ENCODE measurements at regions not wholly inside any gene's neighbourhood (a gene's known extent, or its start where the extent isn't known, plus 50 kb on each side); places are given as distances from the start of the nearest gene placed in this dataset.

DNA sequence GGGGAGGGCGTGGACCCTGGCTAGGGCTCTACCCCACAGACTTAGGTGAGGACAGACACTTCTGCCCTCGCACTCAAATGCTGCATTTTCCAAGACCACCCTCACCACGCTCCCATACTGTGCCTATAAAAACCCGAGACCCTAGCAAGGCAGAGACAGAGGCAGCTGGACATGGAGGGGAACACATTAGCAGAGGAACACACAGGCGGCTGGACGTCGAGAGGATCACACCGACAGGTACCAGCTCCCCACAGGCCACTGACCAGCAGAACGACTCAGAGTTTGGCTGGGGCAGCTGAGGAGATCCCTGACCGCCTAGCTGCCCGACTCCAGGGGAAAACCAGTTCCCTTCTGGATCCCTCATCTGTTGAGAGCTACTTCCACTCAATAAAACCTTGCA lies 338.2 kb upstream of the SMIM30 start:
- no peaks in the 10 kb centered on the region for H3K4me1 ChIP-seq (ENCODE audit: control insufficient read depth in 2 of 2, insufficient read depth in 2 of 2, low read length in 2 of 2)
- H3K27me3 ChIP-seq (ENCODE audit: control insufficient read depth in 2 of 2, insufficient read depth in 2 of 2, low read length in 2 of 2), result no peaks in the 10 kb centered on the region
- Mint-ChIP-seq H3K27me3 (peaks cover 0 to 9% (median 0%) of the 10 kb centered on the region in 5 donors), H3K9me3 (peaks cover 0 to 9% (median 0%) of the 10 kb centered on the region in 11 donors), H3K4me1 (no peaks in the 10 kb centered on the region), H3K4me3 (no peak overlapping the region), H3K27ac (no peak overlapping the region), H3K36me3 (no peaks in the 10 kb centered on the region)
- H3K9me3 ChIP-seq (ENCODE audit: control insufficient read depth in 2 of 3, low read length in 3 of 3), result no peaks in the 10 kb centered on the region
- DNase-seq (no peak), ATAC-seq (no peak)
- H3K4me3 ChIP-seq (ENCODE audit: low read length), result no peak overlapping the region
- intact Hi-C loops (cut with micrococcal nuclease), result no loop called here
- no peak overlapping the region for H3K27ac ChIP-seq (ENCODE audit: low read depth, low read length)
- H3K36me3 ChIP-seq (ENCODE audit: control insufficient read depth in 2 of 3, insufficient read depth in 3 of 3, low read length in 3 of 3), result no peaks in the 10 kb centered on the region
- ChIA-PET CTCF (no interaction called here), POLR2A (no interaction called here)

DNA sequence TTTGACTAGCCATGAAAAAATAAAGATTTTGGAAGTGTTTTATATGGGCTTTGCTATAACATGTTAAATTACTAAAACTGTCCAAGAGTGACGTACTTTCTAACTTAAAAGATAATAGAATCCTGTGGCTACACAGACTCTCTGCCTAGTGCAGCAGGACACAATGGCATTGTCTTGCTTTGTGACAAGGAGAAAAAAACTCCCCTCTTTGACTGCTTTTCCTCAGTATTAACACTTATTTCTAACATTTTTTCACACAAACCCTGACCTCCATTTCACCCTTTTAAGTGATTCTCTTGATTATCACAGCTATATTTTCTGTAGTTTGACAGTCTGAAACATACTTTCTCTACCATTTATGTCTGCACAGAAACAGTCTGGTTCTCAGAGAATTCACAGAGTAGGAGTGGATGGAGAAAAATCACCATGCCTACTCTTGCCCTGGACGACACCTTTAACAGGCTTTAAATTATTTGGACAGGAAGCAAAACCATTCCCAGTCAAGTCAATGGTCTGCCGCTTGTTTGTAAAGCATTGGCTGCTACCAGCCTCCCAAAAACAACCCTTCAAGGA lies 336.3 kb upstream of the SMIM30 start:
- Histone ChIP-seq H3K27ac (ENCODE audit: low read depth, low read length) (no peak overlapping the region), H3K27me3 (ENCODE audit: control insufficient read depth in 2 of 2, insufficient read depth in 2 of 2, low read length in 2 of 2) (no peaks in the 10 kb centered on the region), H3K36me3 (ENCODE audit: control insufficient read depth in 2 of 3, insufficient read depth in 3 of 3, low read length in 3 of 3) (no peaks in the 10 kb centered on the region), H3K9me3 (ENCODE audit: control insufficient read depth in 2 of 3, low read length in 3 of 3) (no peaks in the 10 kb centered on the region), H3K4me1 (ENCODE audit: control insufficient read depth in 2 of 2, insufficient read depth in 2 of 2, low read length in 2 of 2) (no peaks in the 10 kb centered on the region), H3K4me3 (ENCODE audit: low read length) (no peak overlapping the region)
- ATAC-seq, result no peak
- Mint-ChIP-seq H3K4me1 (no peaks in the 10 kb centered on the region), H3K36me3 (no peaks in the 10 kb centered on the region), H3K4me3 (no peak overlapping the region), H3K9me3 (peaks cover 0 to 9% (median 0%) of the 10 kb centered on the region in 11 donors), H3K27me3 (peaks cover 0 to 9% (median 0%) of the 10 kb centered on the region in 5 donors), H3K27ac (no peak overlapping the region)
- no peak for DNase-seq
- POLR2A ChIA-PET, result no interaction called here
- intact Hi-C loops (cut with micrococcal nuclease), result no loop called here
- CTCF ChIA-PET, result no interaction called here

DNA sequence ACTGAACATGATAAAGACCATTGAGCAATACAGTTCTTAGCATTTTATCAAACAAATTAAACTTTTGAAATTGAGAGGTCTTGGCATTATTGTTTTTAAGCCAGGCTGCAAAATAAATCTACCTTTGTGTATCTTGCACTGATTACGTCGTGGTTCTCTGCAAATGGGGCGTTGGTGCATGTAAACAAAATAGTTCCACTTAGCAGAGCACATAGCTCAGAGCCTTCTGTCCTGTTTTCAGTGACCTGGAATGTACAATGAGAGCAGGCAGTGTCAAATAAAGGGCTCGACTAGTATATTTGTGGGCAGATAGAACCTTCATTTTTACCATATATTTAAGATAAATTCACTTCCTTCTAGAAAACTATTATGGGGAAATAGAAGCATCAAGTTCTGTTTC lies 333.9 kb upstream of the SMIM30 start:
- peaks cover 0 to 9% (median 0%) of the 10 kb centered on the region in 11 donors for H3K9me3 Mint-ChIP-seq
- peaks cover 0 to 9% (median 0%) of the 10 kb centered on the region in 5 donors for H3K27me3 Mint-ChIP-seq

DNA sequence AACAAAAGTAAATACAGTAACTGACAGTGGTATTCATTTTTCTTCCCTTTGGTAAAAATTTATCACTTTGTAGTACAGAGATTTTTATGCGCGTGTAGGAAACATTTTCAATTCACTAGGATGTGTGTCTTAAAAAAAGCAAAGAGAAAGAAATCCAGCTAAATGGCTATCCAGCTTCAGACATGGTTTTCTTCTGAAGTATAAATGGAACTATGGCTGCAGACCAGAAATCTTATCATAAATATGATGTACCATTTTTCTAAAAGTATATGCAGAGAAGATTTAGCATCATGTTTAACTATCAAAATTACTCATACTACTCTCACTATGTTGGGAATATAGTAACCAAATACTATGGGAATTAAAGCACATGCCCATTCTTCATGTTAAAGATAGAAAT lies 328.4 kb upstream of the SMIM30 start:
- Mint-ChIP-seq H3K4me1 (no peaks in the 10 kb centered on the region), H3K27ac (no peak overlapping the region), H3K9me3 (peaks cover 0 to 2% (median 0%) of the 10 kb centered on the region in 11 donors), H3K27me3 (peaks cover 0 to 8% (median 6%) of the 10 kb centered on the region in 5 donors), H3K36me3 (no peaks in the 10 kb centered on the region), H3K4me3 (no peak overlapping the region)
- no peaks in the 10 kb centered on the region for H3K4me1 ChIP-seq (ENCODE audit: control insufficient read depth in 2 of 2, insufficient read depth in 2 of 2, low read length in 2 of 2)
- POLR2A ChIA-PET, result no interaction called here
- no peak for ATAC-seq
- intact Hi-C loops (cut with micrococcal nuclease), result no loop called here
- no peaks in the 10 kb centered on the region for H3K36me3 ChIP-seq (ENCODE audit: control insufficient read depth in 2 of 3, insufficient read depth in 3 of 3, low read length in 3 of 3)
- H3K9me3 ChIP-seq (ENCODE audit: control insufficient read depth in 2 of 3, low read length in 3 of 3), result no peaks in the 10 kb centered on the region
- H3K4me3 ChIP-seq (ENCODE audit: low read length), result no peak overlapping the region
- CTCF ChIA-PET, result no interaction called here
- H3K27me3 ChIP-seq (ENCODE audit: control insufficient read depth in 2 of 2, insufficient read depth in 2 of 2, low read length in 2 of 2), result no peaks in the 10 kb centered on the region
- H3K27ac ChIP-seq (ENCODE audit: low read depth, low read length), result no peak overlapping the region
- no peak for DNase-seq

More for the DNA sequence above, 333.9 kb upstream of the SMIM30 start:
- DNase-seq (no peak), ATAC-seq (no peak)
- Mint-ChIP-seq H3K27ac (no peak overlapping the region), H3K36me3 (no peaks in the 10 kb centered on the region), H3K4me1 (no peaks in the 10 kb centered on the region), H3K4me3 (no peak overlapping the region)
- Histone ChIP-seq H3K36me3 (ENCODE audit: control insufficient read depth in 2 of 3, insufficient read depth in 3 of 3, low read length in 3 of 3) (no peaks in the 10 kb centered on the region), H3K27me3 (ENCODE audit: control insufficient read depth in 2 of 2, insufficient read depth in 2 of 2, low read length in 2 of 2) (no peaks in the 10 kb centered on the region), H3K27ac (ENCODE audit: low read depth, low read length) (no peak overlapping the region), H3K4me3 (ENCODE audit: low read length) (no peak overlapping the region), H3K9me3 (ENCODE audit: control insufficient read depth in 2 of 3, low read length in 3 of 3) (no peaks in the 10 kb centered on the region), H3K4me1 (ENCODE audit: control insufficient read depth in 2 of 2, insufficient read depth in 2 of 2, low read length in 2 of 2) (no peaks in the 10 kb centered on the region)
- CTCF ChIA-PET, result no interaction called here
- POLR2A ChIA-PET, result no interaction called here
- intact Hi-C loops (cut with micrococcal nuclease), result no loop called here

DNA sequence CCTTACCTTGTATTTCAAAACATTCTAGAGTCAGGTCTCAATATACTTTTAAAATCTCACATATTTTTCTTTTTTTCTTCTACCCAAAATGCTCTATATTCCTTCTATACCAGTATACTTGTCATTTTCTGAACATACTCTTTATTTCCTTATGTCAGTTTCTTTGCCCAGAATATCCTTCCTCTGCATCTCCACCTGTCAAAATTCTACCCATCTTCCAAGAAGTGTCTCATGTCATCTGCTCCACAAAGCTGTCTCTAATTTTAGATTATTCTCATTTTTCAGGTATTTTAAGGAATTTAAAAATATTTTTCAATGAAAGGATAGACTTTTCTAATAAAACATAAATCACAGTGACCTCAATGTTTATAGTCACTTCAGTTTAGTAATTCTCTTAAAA lies 328.0 kb upstream of the SMIM30 start:
- Mint-ChIP-seq H3K36me3 (no peaks in the 10 kb centered on the region), H3K27me3 (peaks cover 0 to 8% (median 6%) of the 10 kb centered on the region in 5 donors), H3K4me1 (no peaks in the 10 kb centered on the region), H3K4me3 (no peak overlapping the region), H3K9me3 (peaks cover 0 to 2% (median 0%) of the 10 kb centered on the region in 11 donors), H3K27ac (no peak overlapping the region)
- H3K27me3 ChIP-seq (ENCODE audit: control insufficient read depth in 2 of 2, insufficient read depth in 2 of 2, low read length in 2 of 2), result no peaks in the 10 kb centered on the region
- ATAC-seq (no peak), DNase-seq (no peak)
- H3K36me3 ChIP-seq (ENCODE audit: control insufficient read depth in 2 of 3, insufficient read depth in 3 of 3, low read length in 3 of 3), result no peaks in the 10 kb centered on the region
- intact Hi-C loops (cut with micrococcal nuclease), result no loop called here
- CTCF ChIA-PET, result no interaction called here
- POLR2A ChIA-PET, result no interaction called here
- no peaks in the 10 kb centered on the region for H3K9me3 ChIP-seq (ENCODE audit: control insufficient read depth in 2 of 3, low read length in 3 of 3)
- no peak overlapping the region for H3K27ac ChIP-seq (ENCODE audit: low read depth, low read length)
- no peaks in the 10 kb centered on the region for H3K4me1 ChIP-seq (ENCODE audit: control insufficient read depth in 2 of 2, insufficient read depth in 2 of 2, low read length in 2 of 2)
- no peak overlapping the region for H3K4me3 ChIP-seq (ENCODE audit: low read length)

DNA sequence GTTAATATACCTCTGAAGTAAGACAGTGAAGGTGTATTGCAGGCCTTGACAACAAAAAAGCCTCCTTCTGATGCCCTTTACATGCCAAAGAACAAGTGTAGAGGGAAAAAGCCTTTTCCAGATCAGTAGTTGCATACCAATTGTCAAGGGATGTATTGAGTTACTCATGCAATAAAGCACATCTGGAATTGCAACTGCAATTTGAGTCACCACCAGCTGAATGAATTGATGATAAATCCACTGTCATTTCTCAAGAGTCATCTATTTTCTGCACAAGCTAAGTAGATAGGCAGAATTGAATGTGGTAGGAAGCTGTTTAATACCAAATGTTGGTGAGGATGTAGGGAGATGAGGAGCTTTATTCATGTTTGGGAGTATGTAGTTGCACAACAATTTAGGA lies 325.9 kb upstream of the SMIM30 start:
- intact Hi-C loops (cut with micrococcal nuclease), result no loop called here
- Histone ChIP-seq H3K27me3 (ENCODE audit: control insufficient read depth in 2 of 2, insufficient read depth in 2 of 2, low read length in 2 of 2) (no peaks in the 10 kb centered on the region), H3K36me3 (ENCODE audit: control insufficient read depth in 2 of 3, insufficient read depth in 3 of 3, low read length in 3 of 3) (no peaks in the 10 kb centered on the region), H3K4me1 (ENCODE audit: control insufficient read depth in 2 of 2, insufficient read depth in 2 of 2, low read length in 2 of 2) (no peaks in the 10 kb centered on the region), H3K4me3 (ENCODE audit: low read length) (no peak overlapping the region), H3K9me3 (ENCODE audit: control insufficient read depth in 2 of 3, low read length in 3 of 3) (no peaks in the 10 kb centered on the region), H3K27ac (ENCODE audit: low read depth, low read length) (no peak overlapping the region)
- ATAC-seq (no peak), DNase-seq (no peak)
- no peaks in the 10 kb centered on the region for H3K4me1 Mint-ChIP-seq
- H3K9me3 Mint-ChIP-seq, result peaks cover 0 to 3% (median 0%) of the 10 kb centered on the region in 11 donors
- peaks cover 0 to 13% (median 6%) of the 10 kb centered on the region in 5 donors for H3K27me3 Mint-ChIP-seq
- H3K36me3 Mint-ChIP-seq, result no peaks in the 10 kb centered on the region
- no peak overlapping the region for H3K4me3 Mint-ChIP-seq
- CTCF ChIA-PET, result no interaction called here
- no peak overlapping the region for H3K27ac Mint-ChIP-seq
- POLR2A ChIA-PET, result no interaction called here

DNA sequence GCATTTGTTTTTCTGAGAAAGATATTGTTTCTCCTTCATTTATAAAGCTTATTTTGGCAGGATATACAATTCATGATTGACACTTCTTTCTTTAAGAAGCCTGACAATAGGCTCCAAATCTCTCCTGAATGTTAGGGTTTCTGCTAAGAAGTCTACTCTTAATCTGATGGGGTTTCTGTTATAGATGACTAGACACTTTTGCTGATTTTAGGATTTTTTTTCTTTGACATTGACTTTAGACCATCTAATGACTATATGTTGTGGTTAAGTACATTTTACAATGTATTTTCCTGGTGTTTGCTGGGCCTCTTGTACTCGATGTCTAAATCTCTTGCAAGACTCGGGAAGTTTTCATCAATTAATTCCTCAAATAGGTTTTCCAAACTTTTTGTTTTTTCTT lies 321.8 kb upstream of the SMIM30 start:
- Histone ChIP-seq H3K27ac (ENCODE audit: low read depth, low read length) (no peak overlapping the region), H3K9me3 (ENCODE audit: control insufficient read depth in 2 of 3, low read length in 3 of 3) (no peaks in the 10 kb centered on the region), H3K36me3 (ENCODE audit: control insufficient read depth in 2 of 3, insufficient read depth in 3 of 3, low read length in 3 of 3) (no peaks in the 10 kb centered on the region), H3K4me3 (ENCODE audit: low read length) (no peak overlapping the region), H3K27me3 (ENCODE audit: control insufficient read depth in 2 of 2, insufficient read depth in 2 of 2, low read length in 2 of 2) (no peaks in the 10 kb centered on the region), H3K4me1 (ENCODE audit: control insufficient read depth in 2 of 2, insufficient read depth in 2 of 2, low read length in 2 of 2) (no peaks in the 10 kb centered on the region)
- ChIA-PET CTCF (no interaction called here), POLR2A (no interaction called here)
- H3K4me3 Mint-ChIP-seq, result no peak overlapping the region
- ATAC-seq (no peak), DNase-seq (no peak)
- H3K4me1 Mint-ChIP-seq, result no peaks in the 10 kb centered on the region
- no peak overlapping the region for H3K27ac Mint-ChIP-seq
- peaks cover 0 to 20% (median 9%) of the 10 kb centered on the region in 5 donors for H3K27me3 Mint-ChIP-seq
- peaks cover 0 to 14% (median 6%) of the 10 kb centered on the region in 11 donors for H3K9me3 Mint-ChIP-seq
- no peaks in the 10 kb centered on the region for H3K36me3 Mint-ChIP-seq
- intact Hi-C loops (cut with micrococcal nuclease), result no loop called here

Measured in naive thymus-derived CD4-positive, alpha-beta T cell (primary cell).